CMK (cell line): ENCODE measurements at regions not wholly inside any gene's neighbourhood (a gene's known extent, or its start where the extent isn't known, plus 50 kb on each side); places are given as distances from the start of the nearest gene placed in this dataset.

Source experiments
- DNase-seq: peaks from one replicate; pipeline ENCODE4 v3.0.0-alpha.2; 2010; ENCODE audit warnings: low read depth

- no peak for DNase-seq
Measured at GRCh38 chr11:32317643-32318042, 117.7 kb downstream of the WT1 start.

DNA sequence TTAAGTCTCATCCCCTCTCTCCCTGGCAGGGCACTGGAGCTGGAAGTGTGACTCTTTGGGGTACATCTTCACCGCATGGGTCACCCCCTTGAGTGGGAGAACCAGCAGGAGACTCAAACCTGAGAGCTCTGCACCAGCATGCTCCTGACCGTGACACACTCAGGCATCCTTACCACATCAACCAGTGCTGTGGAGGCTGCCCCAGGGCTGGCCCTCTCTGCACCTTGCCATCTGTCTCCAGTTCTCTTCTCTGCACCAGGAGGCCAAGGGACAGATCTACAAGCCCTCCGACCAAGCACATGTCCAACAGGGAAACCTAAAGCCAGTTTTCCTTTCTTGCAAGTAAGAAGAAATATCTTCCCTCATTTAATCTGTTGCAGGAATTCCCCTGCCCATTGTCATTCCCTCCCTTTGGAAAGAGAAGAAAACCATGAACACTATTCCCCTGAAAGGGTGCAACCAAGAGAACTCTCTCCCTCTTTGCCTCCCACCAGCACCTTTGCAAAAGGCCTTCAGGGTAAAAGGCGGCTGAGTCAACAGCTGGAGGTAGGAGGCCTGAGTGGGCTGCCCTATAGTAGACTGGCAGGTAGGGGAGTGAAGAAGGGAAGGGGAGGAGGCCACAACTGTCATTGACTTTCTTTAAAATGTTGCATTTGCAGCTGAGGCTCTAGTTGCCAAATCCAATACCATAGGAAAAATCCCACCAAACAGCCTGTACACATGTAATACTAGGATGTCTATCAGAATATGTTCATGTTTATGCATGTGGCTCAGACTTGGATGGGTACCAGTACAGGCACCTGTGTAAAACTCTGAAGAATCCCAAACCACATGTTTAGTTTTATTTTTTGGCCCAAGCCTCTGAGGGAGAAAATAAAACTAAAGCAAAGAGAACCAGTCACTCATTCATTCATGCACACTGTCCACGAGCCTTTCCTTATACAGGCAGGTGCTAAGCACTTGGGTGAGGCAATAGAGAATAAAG lies 117.0 kb downstream of the WT1 start:
- no peak for DNase-seq

GRCh38 chr11:32323814-32324130 lies 111.6 kb downstream of the WT1 start:
- DNase-seq, result no peak

DNA sequence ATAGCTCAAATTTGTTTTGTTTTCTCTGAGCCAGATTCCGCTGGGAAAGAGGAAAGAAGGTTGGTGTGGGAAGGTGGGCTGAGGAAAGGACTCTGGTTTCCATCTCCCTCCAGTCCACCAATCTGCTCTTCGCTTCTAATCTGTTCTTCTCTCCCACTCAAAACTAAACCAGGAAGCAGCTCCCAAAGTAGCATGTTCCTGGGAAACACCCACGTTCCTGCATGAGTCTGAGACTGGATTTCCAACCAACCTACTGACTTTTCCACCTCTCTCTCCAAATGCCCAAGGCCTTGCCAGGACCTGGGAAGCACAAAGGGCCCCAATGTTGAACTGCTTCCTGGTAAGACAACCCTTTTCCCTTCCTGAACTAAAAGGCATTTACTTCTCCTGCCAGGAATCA lies 110.2 kb downstream of the WT1 start:
- DNase-seq, result no peak

DNA sequence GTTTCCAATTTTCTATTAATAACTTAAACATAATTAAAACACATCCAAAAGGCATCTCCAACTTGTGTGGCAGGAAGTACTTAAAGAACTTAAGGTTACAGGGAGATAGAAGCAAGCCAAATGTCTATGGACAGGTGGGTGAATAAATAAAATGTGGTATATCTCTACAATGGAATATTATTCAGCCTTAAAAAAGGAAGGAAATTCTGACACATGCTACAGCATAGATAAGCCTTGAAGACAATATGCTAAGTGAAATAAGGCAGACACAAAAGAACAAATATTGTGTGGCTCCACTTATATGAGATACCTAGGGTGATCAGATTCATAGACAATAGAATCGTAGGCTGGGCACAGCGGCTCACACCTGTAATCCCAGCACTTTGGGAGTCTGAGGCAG lies 109.6 kb downstream of the WT1 start:
- DNase-seq, result no peak

GRCh38 chr11:32326522-32326921 lies 108.8 kb downstream of the WT1 start:
- no peak for DNase-seq

DNA sequence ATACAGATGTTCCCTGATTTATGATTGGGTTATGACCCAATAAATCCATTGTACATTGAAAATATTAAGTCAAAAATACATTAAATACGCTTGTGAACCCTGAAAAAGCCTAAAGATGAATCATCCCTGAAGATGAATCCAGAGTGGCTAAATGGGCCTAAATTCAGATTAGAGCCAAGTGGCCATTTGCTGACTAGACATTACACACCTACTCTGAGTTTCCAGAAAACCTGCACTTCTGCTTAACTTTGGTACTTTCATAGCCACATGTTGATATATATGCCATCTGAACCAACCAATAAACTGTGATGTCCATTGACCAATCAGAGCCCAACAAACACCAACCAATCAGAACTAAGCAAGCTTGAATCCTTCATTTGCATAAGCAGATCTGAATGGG lies 106.9 kb downstream of the WT1 start:
- no peak for DNase-seq

DNA sequence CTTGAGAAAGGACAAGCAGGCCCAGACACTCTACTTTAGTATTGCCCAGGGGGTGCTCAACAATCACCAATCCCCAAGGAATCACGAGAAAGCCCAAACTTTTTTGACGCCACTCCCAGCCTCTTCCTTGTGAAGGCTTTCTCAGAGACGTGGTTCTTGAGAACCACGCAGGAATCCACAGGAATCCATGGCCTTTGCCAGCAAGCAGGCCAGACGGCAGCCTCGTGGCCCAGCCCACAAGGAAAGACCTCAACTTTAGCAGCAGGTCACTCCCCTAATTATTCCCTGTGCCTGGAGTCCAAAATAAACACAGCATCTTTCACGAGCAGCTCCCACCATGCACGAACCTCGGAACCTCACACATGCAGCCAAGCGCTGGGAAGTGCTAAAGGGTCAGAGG lies 104.2 kb downstream of the WT1 start:
- DNase-seq, result no peak

- DNase-seq, result no peak
Measured at GRCh38 chr11:32331792-32332191, 103.5 kb downstream of the WT1 start.

DNA sequence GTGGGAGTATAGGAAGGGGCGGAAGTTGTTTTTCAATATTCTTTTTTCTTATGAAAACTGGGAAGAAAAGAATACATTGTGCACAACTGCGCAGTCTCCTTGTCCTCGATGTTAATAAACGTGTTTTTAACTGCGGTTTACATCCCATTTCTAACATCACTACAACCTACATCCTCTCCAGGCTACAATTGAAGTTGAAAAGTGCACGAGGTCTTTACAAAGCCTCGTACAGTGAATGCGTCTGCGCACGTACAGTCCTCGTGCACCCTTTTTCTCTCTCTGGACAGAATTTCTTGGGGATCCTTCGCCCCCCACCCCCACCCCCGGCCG lies 102.4 kb downstream of the WT1 start:
- no peak for DNase-seq

GRCh38 chr11:32333320-32333991 lies 101.9 kb downstream of the WT1 start:
- DNase-seq, result no peak

DNA sequence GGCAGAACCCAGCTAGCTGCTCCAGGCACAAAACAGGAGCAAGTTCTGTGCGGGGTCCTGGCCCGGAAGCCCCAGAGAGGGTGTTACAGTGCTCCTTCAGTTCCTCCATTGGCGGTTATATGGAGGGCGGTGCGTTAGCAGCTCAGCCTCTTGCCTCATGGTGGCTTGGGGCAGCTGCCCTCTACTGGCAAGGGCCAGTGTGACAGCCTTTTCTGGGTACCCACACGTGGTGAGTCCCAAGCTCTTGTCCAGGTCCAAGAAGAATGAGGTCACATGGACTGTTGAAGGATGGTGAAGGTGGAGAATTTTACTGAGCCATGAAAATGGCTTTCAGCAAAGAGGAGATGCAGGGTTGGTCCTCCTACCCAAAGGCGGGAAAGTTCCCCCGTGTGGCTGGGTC lies 100.5 kb downstream of the WT1 start:
- no peak for DNase-seq
